Fibroblast of lung (primary cell): ENCODE measurements at regions not wholly inside any gene's neighbourhood (a gene's known extent, or its start where the extent isn't known, plus 50 kb on each side); places are given as distances from the start of the nearest gene placed in this dataset.

Source experiments
- DNase-seq, 2 donors: peaks; one replicate each; pipeline versions ENCODE4 v3.0.0 to v3.0.0-alpha.2; 2010; ENCODE audit warnings: low read depth in 2 of 2
- H2AFZ ChIP-seq: 2 replicates; pipeline ENCODE4 v1.5.1; 2012; ENCODE audit warnings: low read length, control low read depth, inconsistent platforms
- H3K27ac ChIP-seq: 2 replicates; pipeline ENCODE4 v1.5.1; 2011; ENCODE audit warnings: low read length, control low read depth; ENCODE audit not compliant: insufficient read depth
- H3K27me3 ChIP-seq: 2 replicates; pipeline ENCODE4 v1.5.1; 2011; ENCODE audit warnings: mild to moderate bottlenecking, low read length; ENCODE audit not compliant: control insufficient read depth, insufficient read depth
- H3K36me3 ChIP-seq: 2 replicates; pipeline ENCODE4 v1.5.1; 2011; ENCODE audit warnings: low read length; ENCODE audit not compliant: control insufficient read depth, insufficient read depth
- H3K4me1 ChIP-seq: 2 replicates; pipeline ENCODE4 v1.5.1; 2011; ENCODE audit warnings: low read length; ENCODE audit not compliant: control insufficient read depth, insufficient read depth; ENCODE audit errors: extremely low read depth
- H3K4me2 ChIP-seq: 2 replicates; pipeline ENCODE4 v1.5.1; 2011; ENCODE audit warnings: low read length, control low read depth; ENCODE audit not compliant: insufficient read depth; ENCODE audit errors: extremely low read depth
- H3K4me3 ChIP-seq, 4 experiments: fragments of 200-600 bp in 1 of 4; sonication (generic) in 1 of 4; replicated peaks in 1 of 4; 2 replicates each; pipeline ENCODE4 v1.5.1; 2011 to 2016; ENCODE audit warnings: low read length in 4 of 4, low read depth in 3 of 4, mild to moderate bottlenecking in 3 of 4, control low read depth in 2 of 4, inconsistent platforms in 1 of 4, mixed read lengths in 1 of 4; ENCODE audit not compliant: insufficient read depth in 1 of 4; ENCODE audit errors: control extremely low read depth in 1 of 4
- H3K79me2 ChIP-seq: 2 replicates; pipeline ENCODE4 v1.5.1; 2012; ENCODE audit warnings: mild to moderate bottlenecking, low read length, inconsistent platforms; ENCODE audit not compliant: control insufficient read depth, insufficient read depth
- H3K9ac ChIP-seq: 2 replicates; pipeline ENCODE4 v1.5.1; 2011; ENCODE audit warnings: mild to moderate bottlenecking, low read length, control low read depth; ENCODE audit not compliant: insufficient read depth
- H3K9me3 ChIP-seq: 2 replicates; pipeline ENCODE4 v1.5.1; 2012; ENCODE audit warnings: low read depth, low read length; ENCODE audit not compliant: control insufficient read depth, insufficient read depth
- H4K20me1 ChIP-seq: 2 replicates; pipeline ENCODE4 v1.5.1; 2011; ENCODE audit warnings: low read length; ENCODE audit not compliant: control insufficient read depth, insufficient read depth; ENCODE audit errors: extremely low read depth
- CTCF ChIP-seq, 2 donors: IDR thresholded peaks in 1 of 2; conservative IDR thresholded peaks in 1 of 2; 1 replicate in 1 of 2; 2 replicates in 1 of 2; pipeline ENCODE4 v1.5.1; 2011 to 2012; ENCODE audit warnings: low read length in 2 of 2, control low read depth in 1 of 2, inconsistent platforms in 1 of 2, low read depth in 1 of 2, mild to moderate bottlenecking in 1 of 2
- EZH2 ChIP-seq: IDR thresholded peaks from 2 replicates; pipeline ENCODE4 v1.5.1; 2012; ENCODE audit warnings: low read length, control low read depth, mild to moderate bottlenecking; ENCODE audit errors: missing control alignments

DNA sequence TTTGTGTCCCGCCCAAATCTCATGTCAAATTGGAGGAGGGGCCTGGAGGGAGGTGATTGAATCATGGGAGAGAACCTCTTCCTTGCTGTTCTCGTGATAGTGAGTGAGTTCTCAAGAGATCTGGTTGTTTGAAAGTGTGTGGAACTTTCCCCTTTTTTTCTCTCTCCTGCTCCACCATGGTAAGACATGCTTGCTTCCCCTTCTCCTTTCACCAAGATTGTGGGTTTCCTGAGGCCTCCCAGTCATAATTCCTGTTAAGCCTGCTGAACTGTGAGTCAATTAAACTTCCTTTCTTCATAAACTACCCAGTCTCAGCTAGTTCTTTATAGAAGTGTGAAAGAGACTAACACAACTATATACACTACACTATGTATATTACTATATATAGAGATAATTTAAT is 697.8 kb upstream of the HS3ST1 start:
- no peak overlapping the region for H3K27ac ChIP-seq
- H3K9ac ChIP-seq = no peak overlapping the region
- no peaks in the 10 kb centered on the region for H3K27me3 ChIP-seq
- no peaks in the 10 kb centered on the region for H3K36me3 ChIP-seq
- no peak overlapping the region for H3K4me2 ChIP-seq
- H3K9me3 ChIP-seq = no peaks in the 10 kb centered on the region
- TF ChIP-seq CTCF (conservative IDR thresholded peaks at IDR 0.05 in 1 of 2, IDR thresholded peaks at IDR 0.05 in 1 of 2; ENCODE audit: low read depth in 1 of 2, low read length in 2 of 2) (no peak), EZH2 (no peak)
- H3K4me3 ChIP-seq = no peak overlapping the region
- no peak for DNase-seq
- H3K79me2 ChIP-seq = no peaks in the 10 kb centered on the region
- H4K20me1 ChIP-seq = no peaks in the 10 kb centered on the region
- no peaks in the 10 kb centered on the region for H3K4me1 ChIP-seq
- H2AFZ ChIP-seq = no peak overlapping the region

GRCh38 chr4:12124138-12124537 is 695.4 kb upstream of the HS3ST1 start:
- H3K79me2 ChIP-seq = no peaks in the 10 kb centered on the region
- H3K4me2 ChIP-seq = no peak overlapping the region
- no peak overlapping the region for H2AFZ ChIP-seq
- no peaks in the 10 kb centered on the region for H3K4me1 ChIP-seq
- H3K36me3 ChIP-seq = no peaks in the 10 kb centered on the region
- H3K9me3 ChIP-seq = no peaks in the 10 kb centered on the region
- no peak for DNase-seq
- no peaks in the 10 kb centered on the region for H3K27me3 ChIP-seq
- H3K4me3 ChIP-seq = no peak overlapping the region
- no peak overlapping the region for H3K9ac ChIP-seq
- TF ChIP-seq CTCF (conservative IDR thresholded peaks at IDR 0.05 in 1 of 2, IDR thresholded peaks at IDR 0.05 in 1 of 2; ENCODE audit: low read depth in 1 of 2, low read length in 2 of 2) (no peak), EZH2 (no peak)
- no peak overlapping the region for H3K27ac ChIP-seq
- H4K20me1 ChIP-seq = no peaks in the 10 kb centered on the region

- no peaks in the 10 kb centered on the region for H3K27me3 ChIP-seq
- no peak overlapping the region for H3K4me2 ChIP-seq
- H3K9ac ChIP-seq = no peak overlapping the region
- H2AFZ ChIP-seq = no peak overlapping the region
- no peaks in the 10 kb centered on the region for H3K36me3 ChIP-seq
- H3K79me2 ChIP-seq = no peaks in the 10 kb centered on the region
- no peaks in the 10 kb centered on the region for H4K20me1 ChIP-seq
- H3K4me3 ChIP-seq = no peak overlapping the region
- TF ChIP-seq CTCF (conservative IDR thresholded peaks at IDR 0.05 in 1 of 2, IDR thresholded peaks at IDR 0.05 in 1 of 2; ENCODE audit: low read depth in 1 of 2, low read length in 2 of 2) (no peak), EZH2 (no peak)
- no peaks in the 10 kb centered on the region for H3K9me3 ChIP-seq
- DNase-seq = no peak
- no peaks in the 10 kb centered on the region for H3K4me1 ChIP-seq
- no peak overlapping the region for H3K27ac ChIP-seq
These were observed 695.0 kb upstream of the HS3ST1 start for GRCh38 chr4:12123707-12124106.
